ENCODE measurements at regions not wholly inside any gene's neighbourhood (a gene's known extent, or its start where the extent isn't known, plus 50 kb on each side); places are given as distances from the start of the nearest gene placed in this dataset.

- no peaks in the 10 kb centered on the region for H3K4me1 ChIP-seq
- intact Hi-C loops (cut with DNase I; ENCODE audit: low total_unique reads), result no loop called here
- H3K9me3 ChIP-seq, result peaks cover 0 to 29% (median 19%) of the 10 kb centered on the region in 8 donors
- no peaks in the 10 kb centered on the region for H3K36me3 ChIP-seq
- H3K27me3 ChIP-seq (replicated peaks in 1 of 7), result peaks cover 0 to 37% (median 0%) of the 10 kb centered on the region in 7 donors
- TF ChIP-seq POLR2A (IDR thresholded peaks at IDR 0.05) (no peak), POLR2AphosphoS5 (IDR thresholded peaks at IDR 0.05) (no peak)
- TF ChIP-seq, protein P1, sequence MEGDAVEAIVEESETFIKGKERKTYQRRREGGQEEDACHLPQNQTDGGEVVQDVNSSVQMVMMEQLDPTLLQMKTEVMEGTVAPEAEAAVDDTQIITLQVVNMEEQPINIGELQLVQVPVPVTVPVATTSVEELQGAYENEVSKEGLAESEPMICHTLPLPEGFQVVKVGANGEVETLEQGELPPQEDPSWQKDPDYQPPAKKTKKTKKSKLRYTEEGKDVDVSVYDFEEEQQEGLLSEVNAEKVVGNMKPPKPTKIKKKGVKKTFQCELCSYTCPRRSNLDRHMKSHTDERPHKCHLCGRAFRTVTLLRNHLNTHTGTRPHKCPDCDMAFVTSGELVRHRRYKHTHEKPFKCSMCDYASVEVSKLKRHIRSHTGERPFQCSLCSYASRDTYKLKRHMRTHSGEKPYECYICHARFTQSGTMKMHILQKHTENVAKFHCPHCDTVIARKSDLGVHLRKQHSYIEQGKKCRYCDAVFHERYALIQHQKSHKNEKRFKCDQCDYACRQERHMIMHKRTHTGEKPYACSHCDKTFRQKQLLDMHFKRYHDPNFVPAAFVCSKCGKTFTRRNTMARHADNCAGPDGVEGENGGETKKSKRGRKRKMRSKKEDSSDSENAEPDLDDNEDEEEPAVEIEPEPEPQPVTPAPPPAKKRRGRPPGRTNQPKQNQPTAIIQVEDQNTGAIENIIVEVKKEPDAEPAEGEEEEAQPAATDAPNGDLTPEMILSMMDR (IDR thresholded peaks at IDR 0.05 in 8 of 11, conservative IDR thresholded peaks at IDR 0.05 in 3 of 11), result no peak
- no peak for DNase-seq
- H3K4me3 ChIP-seq, result no peak overlapping the region
- H3K27ac ChIP-seq, result no peak overlapping the region
- WGBS, 5 donors, result 64 to 93% (median 92%) methylated on average over 3 of the region's 3 CpGs
These were observed 100.3 kb upstream of the TWIST2 start for GRCh38 chr2:238747557-238747956.

DNA sequence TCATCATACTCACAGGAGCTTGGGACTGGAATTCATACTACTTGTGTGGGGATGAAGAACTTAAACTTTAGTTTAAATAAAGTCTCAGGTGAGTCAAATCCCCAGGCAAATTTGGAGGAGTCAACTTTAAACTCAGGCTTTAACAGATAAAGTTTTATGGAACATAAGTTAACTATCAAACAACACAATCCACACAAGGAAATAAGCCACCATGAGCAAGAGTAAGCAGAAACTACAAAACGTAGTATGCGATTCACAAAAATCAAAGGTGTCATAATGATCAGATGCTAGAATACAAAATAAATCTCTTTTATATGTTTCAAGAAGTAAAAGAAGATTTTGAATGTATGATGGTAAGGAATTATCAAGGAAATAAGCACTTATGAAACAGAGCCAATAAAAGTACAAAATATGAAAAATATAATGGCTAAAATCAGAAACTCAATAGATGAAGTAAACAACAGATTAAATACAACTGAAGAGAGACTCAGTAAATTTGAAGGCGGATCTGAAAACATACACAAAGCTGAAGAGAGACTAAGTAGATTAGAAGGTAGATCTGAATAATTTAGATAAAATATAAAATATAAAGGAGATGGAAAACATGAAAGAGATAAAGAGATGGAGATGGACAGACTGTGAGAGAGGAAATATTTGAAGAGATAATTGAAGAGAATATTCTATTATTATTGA, 97.5 kb upstream of the TWIST2 start:
- 89 to 95% (median 92%) methylated on average over 3 of the region's 3 CpGs for WGBS, 5 donors
- intact Hi-C loops (cut with DNase I; ENCODE audit: low total_unique reads), result no loop called here
- DNase-seq, result no peak
- TF ChIP-seq POLR2A (IDR thresholded peaks at IDR 0.05) (no peak), POLR2AphosphoS5 (IDR thresholded peaks at IDR 0.05) (no peak)
- TF ChIP-seq, protein P1 (IDR thresholded peaks at IDR 0.05 in 8 of 11, conservative IDR thresholded peaks at IDR 0.05 in 3 of 11), result no peak
- no peak overlapping the region for H3K27ac ChIP-seq
- no peaks in the 10 kb centered on the region for H3K4me1 ChIP-seq
- H3K36me3 ChIP-seq, result no peaks in the 10 kb centered on the region
- peaks cover 0 to 29% (median 19%) of the 10 kb centered on the region in 8 donors for H3K9me3 ChIP-seq
- no peak overlapping the region for H3K4me3 ChIP-seq
- peaks cover 0 to 15% (median 0%) of the 10 kb centered on the region in 7 donors for H3K27me3 ChIP-seq (replicated peaks in 1 of 7)

DNA sequence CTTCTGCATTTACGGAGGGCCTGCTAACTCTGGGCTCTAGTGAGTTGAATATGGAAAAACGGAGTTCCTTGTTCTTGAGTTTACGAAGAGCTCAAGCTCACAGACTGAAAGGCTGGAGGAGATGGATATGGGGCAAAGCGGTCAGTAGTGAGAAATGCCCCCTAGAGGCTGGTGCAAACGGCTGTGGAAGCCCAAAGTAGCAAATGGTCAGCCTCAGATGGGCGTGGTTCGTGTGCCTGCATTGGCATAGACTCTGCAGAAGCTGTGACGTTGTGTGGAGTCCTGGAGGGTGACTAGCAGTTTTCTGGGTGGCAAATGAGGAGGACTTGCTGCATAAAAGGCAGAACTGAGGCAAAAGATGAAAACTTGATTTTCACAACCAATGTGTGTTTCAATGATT, 93.6 kb upstream of the TWIST2 start:
- H3K9me3 ChIP-seq, result peaks cover 0 to 25% (median 18%) of the 10 kb centered on the region in 8 donors
- H3K4me1 ChIP-seq, result no peaks in the 10 kb centered on the region
- intact Hi-C loops (cut with DNase I; ENCODE audit: low total_unique reads), result no loop called here
- peaks cover 0 to 7% (median 0%) of the 10 kb centered on the region in 7 donors for H3K27me3 ChIP-seq (replicated peaks in 1 of 7)
- H3K36me3 ChIP-seq, result no peaks in the 10 kb centered on the region
- no peak for DNase-seq
- no peak overlapping the region for H3K27ac ChIP-seq
- H3K4me3 ChIP-seq, result no peak overlapping the region
- TF ChIP-seq POLR2AphosphoS5 (IDR thresholded peaks at IDR 0.05) (no peak), POLR2A (IDR thresholded peaks at IDR 0.05) (no peak)
- TF ChIP-seq, protein P1 (IDR thresholded peaks at IDR 0.05 in 8 of 11, conservative IDR thresholded peaks at IDR 0.05 in 3 of 11), result no peak
- 61 to 73% (median 65%) methylated on average over 8 of the region's 8 CpGs for WGBS, 5 donors

DNA sequence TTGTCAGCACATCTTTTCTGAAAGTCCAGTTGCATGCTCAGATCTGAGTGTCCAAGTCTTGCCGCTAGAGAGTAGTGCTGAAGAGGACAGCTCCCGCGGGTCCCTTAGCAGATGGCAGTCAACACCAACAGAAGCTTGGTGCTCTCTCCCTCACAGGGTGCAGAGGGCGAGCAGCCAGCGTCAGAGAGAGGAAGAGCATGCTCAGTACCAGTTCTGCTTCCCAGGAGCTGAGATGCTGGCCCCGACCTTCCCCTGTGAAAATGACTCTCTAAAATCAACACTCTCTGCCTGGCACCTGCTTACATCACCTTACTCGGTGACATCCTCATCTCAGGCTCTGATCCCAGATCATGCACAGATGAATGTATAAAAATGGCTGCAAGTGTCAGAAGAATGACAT, 86.0 kb upstream of the TWIST2 start:
- H3K9me3 ChIP-seq, result no peaks in the 10 kb centered on the region
- H3K27me3 ChIP-seq (replicated peaks in 1 of 7), result peaks cover 0 to 39% (median 0%) of the 10 kb centered on the region in 7 donors
- intact Hi-C loops (cut with DNase I; ENCODE audit: low total_unique reads), result no loop called here
- no peaks in the 10 kb centered on the region for H3K36me3 ChIP-seq
- DNase-seq, result no peak
- 19 to 48% (median 24%) methylated on average over 7 of the region's 7 CpGs for WGBS, 5 donors
- no peak overlapping the region for H3K27ac ChIP-seq
- TF ChIP-seq POLR2A (IDR thresholded peaks at IDR 0.05) (no peak), POLR2AphosphoS5 (IDR thresholded peaks at IDR 0.05) (no peak)
- TF ChIP-seq, protein P1 (IDR thresholded peaks at IDR 0.05 in 8 of 11, conservative IDR thresholded peaks at IDR 0.05 in 3 of 11), result no peak
- H3K4me1 ChIP-seq, result no peaks in the 10 kb centered on the region
- H3K4me3 ChIP-seq, result no peak overlapping the region

Data from spleen (tissue), 11 donors.